Astrocyte (in vitro differentiated cells and primary cell): ENCODE measurements at regions not wholly inside any gene's neighbourhood (a gene's known extent, or its start where the extent isn't known, plus 50 kb on each side); places are given as distances from the start of the nearest gene placed in this dataset.

ENCODE experiments used
- DNase-seq: peaks from one replicate; pipeline ENCODE4 v3.0.0-alpha.2; 2010; ENCODE audit warnings: low read depth
- FAIRE-seq: peaks from 2 replicates; lab custom pipeline; 2011; peaks lifted over from hg19 to GRCh38; lab: Jason Lieb, UNC
- H2AFZ ChIP-seq: 2 replicates; pipeline ENCODE4 v1.6.0; 2012; ENCODE audit warnings: low read depth, low read length, inconsistent platforms
- H3K27ac ChIP-seq: 2 replicates; pipeline ENCODE4 v1.5.1; 2011; ENCODE audit warnings: low read depth, low read length, inconsistent platforms
- H3K27me3 ChIP-seq: 2 replicates; pipeline ENCODE4 v1.6.0; 2011; ENCODE audit warnings: low read length, inconsistent platforms; ENCODE audit not compliant: insufficient read depth
- H3K36me3 ChIP-seq: 2 replicates; pipeline ENCODE4 v1.5.1; 2011; ENCODE audit warnings: low read length, inconsistent platforms; ENCODE audit not compliant: insufficient read depth
- H3K4me1 ChIP-seq: 2 replicates; pipeline ENCODE4 v1.5.1; 2011; ENCODE audit warnings: low read length, inconsistent platforms; ENCODE audit not compliant: insufficient read depth
- H3K4me2 ChIP-seq: 2 replicates; pipeline ENCODE4 v1.6.0; 2012; ENCODE audit warnings: low read length, inconsistent platforms
- H3K4me3 ChIP-seq: 2 replicates; pipeline ENCODE4 v1.5.1; 2011; ENCODE audit warnings: low read depth, mild to moderate bottlenecking, low read length, inconsistent platforms; ENCODE audit not compliant: insufficient read depth
- H3K79me2 ChIP-seq: 2 replicates; pipeline ENCODE4 v1.6.0; 2012; ENCODE audit warnings: mild to moderate bottlenecking, low read length, inconsistent platforms; ENCODE audit not compliant: insufficient read depth
- H3K9ac ChIP-seq: 2 replicates; pipeline ENCODE4 v1.6.0; 2012; ENCODE audit warnings: mild to moderate bottlenecking, low read length, inconsistent platforms
- H3K9me3 ChIP-seq: 2 replicates; pipeline ENCODE4 v1.5.1; 2012; ENCODE audit warnings: low read depth, mild to moderate bottlenecking, low read length, inconsistent platforms; ENCODE audit not compliant: insufficient read depth
- H4K20me1 ChIP-seq: 2 replicates; pipeline ENCODE4 v1.6.0; 2012; ENCODE audit warnings: low read length, inconsistent platforms; ENCODE audit not compliant: insufficient read depth
- H3K27ac Mint-ChIP-seq: one replicate; pipeline ENCODE4 v1.8.0; 2021; ENCODE audit warnings: mild to moderate bottlenecking, mixed read lengths; ENCODE audit not compliant: unreplicated experiment
- H3K27me3 Mint-ChIP-seq: one replicate; pipeline ENCODE4 v1.8.0; 2021; ENCODE audit warnings: low read depth, mixed read lengths; ENCODE audit not compliant: unreplicated experiment
- H3K36me3 Mint-ChIP-seq: one replicate; pipeline ENCODE4 v1.8.0; 2021; ENCODE audit warnings: low read depth, mixed read lengths; ENCODE audit not compliant: unreplicated experiment
- H3K4me1 Mint-ChIP-seq: one replicate; pipeline ENCODE4 v1.8.0; 2021; ENCODE audit warnings: low read depth, mixed read lengths; ENCODE audit not compliant: unreplicated experiment
- H3K4me3 Mint-ChIP-seq: one replicate; pipeline ENCODE4 v1.8.0; 2021; ENCODE audit warnings: mild to moderate bottlenecking, moderate library complexity, mixed read lengths; ENCODE audit not compliant: unreplicated experiment
- H3K9me3 Mint-ChIP-seq: one replicate; pipeline ENCODE4 v1.8.0; 2021; ENCODE audit warnings: mild to moderate bottlenecking, mixed read lengths; ENCODE audit not compliant: unreplicated experiment
- EZH2 ChIP-seq: IDR thresholded peaks from 2 replicates; pipeline ENCODE4 v1.6.1; 2012; ENCODE audit warnings: mild to moderate bottlenecking, low read length, inconsistent platforms; ENCODE audit not compliant: insufficient read depth
- TF ChIP-seq, protein P1 (sequence below): IDR thresholded peaks from 2 replicates; pipeline ENCODE4 v1.5.1; 2011; ENCODE audit warnings: low read depth, mild to moderate bottlenecking, inconsistent platforms, low read length, moderate library complexity; ENCODE audit not compliant: insufficient read depth

DNA sequence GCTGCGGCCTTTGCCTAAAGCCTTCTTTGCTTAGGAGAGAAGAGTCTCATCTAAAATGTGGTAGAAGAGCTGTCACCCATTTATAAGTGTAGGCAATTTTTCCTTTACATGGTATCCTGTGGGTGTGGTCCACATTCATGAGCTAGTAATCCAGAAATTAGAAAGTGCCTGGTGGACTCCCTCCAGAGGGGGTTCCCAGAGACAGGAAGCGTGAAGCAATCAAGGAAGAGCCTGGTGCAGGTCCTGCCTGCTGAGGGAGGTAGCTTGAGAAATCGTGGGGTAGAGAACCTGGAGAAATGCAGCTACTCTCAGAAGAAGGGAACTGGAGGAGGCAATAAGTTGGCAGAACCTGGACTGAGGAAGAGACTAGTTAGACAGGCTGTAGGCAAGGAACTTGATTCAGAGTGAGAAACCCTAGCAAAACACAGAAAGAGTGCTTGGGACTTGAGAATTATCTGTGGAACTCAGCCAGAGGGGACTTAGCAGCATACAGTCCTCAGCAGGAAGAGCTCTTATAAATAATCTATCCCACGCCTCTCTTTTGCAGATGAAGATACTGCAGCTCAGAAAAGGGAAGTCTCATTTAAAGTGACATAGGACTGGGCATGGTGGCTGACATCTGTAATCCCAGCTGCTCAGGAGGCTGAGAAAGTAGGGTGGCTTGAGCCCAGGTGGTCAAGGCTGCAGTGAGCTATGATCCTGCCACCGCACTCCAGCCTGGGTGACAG lies 182.4 kb upstream of the CCND2 start:
- Histone ChIP-seq H4K20me1 (no peaks in the 10 kb centered on the region), H2AFZ (no peak overlapping the region), H3K9ac (no peak overlapping the region), H3K4me1 (no peaks in the 10 kb centered on the region), H3K79me2 (no peaks in the 10 kb centered on the region), H3K4me3 (no peak overlapping the region), H3K36me3 (no peaks in the 10 kb centered on the region), H3K27me3 (no peaks in the 10 kb centered on the region), H3K4me2 (no peak overlapping the region), H3K27ac (no peak overlapping the region), H3K9me3 (peaks cover 3% of the 10 kb centered on the region)
- DNase-seq (no peak), FAIRE-seq (no peak)
- Mint-ChIP-seq H3K4me1 (peaks cover 2% of the 10 kb centered on the region), H3K4me3 (no peak overlapping the region), H3K27ac (no peak overlapping the region), H3K27me3 (peaks cover 5% of the 10 kb centered on the region), H3K9me3 (peaks cover 1% of the 10 kb centered on the region), H3K36me3 (peaks cover 3% of the 10 kb centered on the region)
- TF ChIP-seq EZH2: no peak
- TF ChIP-seq, protein P1, sequence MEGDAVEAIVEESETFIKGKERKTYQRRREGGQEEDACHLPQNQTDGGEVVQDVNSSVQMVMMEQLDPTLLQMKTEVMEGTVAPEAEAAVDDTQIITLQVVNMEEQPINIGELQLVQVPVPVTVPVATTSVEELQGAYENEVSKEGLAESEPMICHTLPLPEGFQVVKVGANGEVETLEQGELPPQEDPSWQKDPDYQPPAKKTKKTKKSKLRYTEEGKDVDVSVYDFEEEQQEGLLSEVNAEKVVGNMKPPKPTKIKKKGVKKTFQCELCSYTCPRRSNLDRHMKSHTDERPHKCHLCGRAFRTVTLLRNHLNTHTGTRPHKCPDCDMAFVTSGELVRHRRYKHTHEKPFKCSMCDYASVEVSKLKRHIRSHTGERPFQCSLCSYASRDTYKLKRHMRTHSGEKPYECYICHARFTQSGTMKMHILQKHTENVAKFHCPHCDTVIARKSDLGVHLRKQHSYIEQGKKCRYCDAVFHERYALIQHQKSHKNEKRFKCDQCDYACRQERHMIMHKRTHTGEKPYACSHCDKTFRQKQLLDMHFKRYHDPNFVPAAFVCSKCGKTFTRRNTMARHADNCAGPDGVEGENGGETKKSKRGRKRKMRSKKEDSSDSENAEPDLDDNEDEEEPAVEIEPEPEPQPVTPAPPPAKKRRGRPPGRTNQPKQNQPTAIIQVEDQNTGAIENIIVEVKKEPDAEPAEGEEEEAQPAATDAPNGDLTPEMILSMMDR: no peak

DNA sequence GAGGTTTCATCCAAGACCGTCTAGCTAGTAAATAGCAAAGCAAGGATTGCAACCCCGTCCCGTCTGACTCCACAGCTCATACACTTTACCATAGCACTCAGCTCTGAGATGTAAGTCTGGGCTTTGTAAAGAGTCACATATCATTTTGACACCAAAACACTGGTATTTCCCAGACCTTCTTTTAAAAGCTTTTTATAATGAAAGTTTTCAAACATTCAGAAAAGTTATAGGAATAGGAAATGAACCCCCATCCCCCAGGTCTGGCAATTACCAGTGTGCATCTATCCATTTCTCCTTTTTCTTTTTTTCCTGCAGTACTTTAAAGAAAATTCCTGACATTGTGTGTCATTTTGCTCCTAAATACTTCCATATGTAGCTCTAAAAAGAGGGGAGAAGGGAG lies 183.6 kb upstream of the CCND2 start:
- Histone ChIP-seq H3K4me3 (no peak overlapping the region), H3K9me3 (peaks cover 3% of the 10 kb centered on the region), H2AFZ (no peak overlapping the region), H3K79me2 (no peaks in the 10 kb centered on the region), H3K4me2 (no peak overlapping the region), H4K20me1 (no peaks in the 10 kb centered on the region), H3K36me3 (no peaks in the 10 kb centered on the region), H3K27me3 (no peaks in the 10 kb centered on the region), H3K27ac (no peak overlapping the region), H3K9ac (no peak overlapping the region), H3K4me1 (no peaks in the 10 kb centered on the region)
- no peak for TF ChIP-seq EZH2
- TF ChIP-seq, protein P1: no peak
- peaks cover 5% of the 10 kb centered on the region for H3K27me3 Mint-ChIP-seq
- peaks cover 2% of the 10 kb centered on the region for H3K4me1 Mint-ChIP-seq
- H3K9me3 Mint-ChIP-seq: peaks cover 1% of the 10 kb centered on the region
- DNase-seq (no peak), FAIRE-seq (no peak)
- no peak overlapping the region for H3K4me3 Mint-ChIP-seq
- H3K27ac Mint-ChIP-seq: no peak overlapping the region
- H3K36me3 Mint-ChIP-seq: peaks cover 3% of the 10 kb centered on the region

- no peak overlapping the region for H3K27ac ChIP-seq
- Mint-ChIP-seq H3K4me3 (no peak overlapping the region), H3K27ac (no peak overlapping the region), H3K27me3 (peaks cover 12% of the 10 kb centered on the region), H3K4me1 (peaks cover 2% of the 10 kb centered on the region), H3K36me3 (peaks cover 3% of the 10 kb centered on the region), H3K9me3 (peaks cover 1% of the 10 kb centered on the region)
- no peaks in the 10 kb centered on the region for H3K4me1 ChIP-seq
- H3K9me3 ChIP-seq: peaks cover 3% of the 10 kb centered on the region
- FAIRE-seq (no peak), DNase-seq (no peak)
- H3K27me3 ChIP-seq: no peaks in the 10 kb centered on the region
- no peak for TF ChIP-seq EZH2
- no peaks in the 10 kb centered on the region for H4K20me1 ChIP-seq
- no peak overlapping the region for H3K9ac ChIP-seq
- no peak overlapping the region for H3K4me2 ChIP-seq
- H2AFZ ChIP-seq: no peak overlapping the region
- H3K4me3 ChIP-seq: no peak overlapping the region
- no peaks in the 10 kb centered on the region for H3K79me2 ChIP-seq
- no peaks in the 10 kb centered on the region for H3K36me3 ChIP-seq
Observed at GRCh38 chr12:4089121-4089606, 184.4 kb upstream of the CCND2 start.
